Trophoblast cell (in vitro differentiated cells and primary cell): ENCODE measurements at regions not wholly inside any gene's neighbourhood (a gene's known extent, or its start where the extent isn't known, plus 50 kb on each side); places are given as distances from the start of the nearest gene placed in this dataset.
A peak's percentile ranks its signal among the peaks of the same experiment; 100 is the strongest.

Experiments used
- DNase-seq, 2 donors: peaks; one replicate each; pipeline ENCODE4 v3.0.0-alpha.2; 2016
- H2AFZ ChIP-seq: 2 replicates; pipeline ENCODE4 v1.6.1; 2013; ENCODE audit warnings: low read length, moderate library complexity, mild to moderate bottlenecking; ENCODE audit not compliant: insufficient read depth, poor library complexity
- H2AK5ac ChIP-seq: 2 replicates; pipeline ENCODE4 v1.6.1; 2013; ENCODE audit warnings: mild to moderate bottlenecking, low read length
- H2BK120ac ChIP-seq: 2 replicates; pipeline ENCODE4 v1.6.1; 2013; ENCODE audit warnings: low read length, mild to moderate bottlenecking, moderate library complexity; ENCODE audit not compliant: insufficient read depth, poor library complexity
- H2BK12ac ChIP-seq: 2 replicates; pipeline ENCODE4 v1.6.1; 2013; ENCODE audit warnings: mild to moderate bottlenecking, low read length, moderate library complexity
- H2BK5ac ChIP-seq: 2 replicates; pipeline ENCODE4 v1.6.1; 2013; ENCODE audit warnings: low read length, low read depth, moderate library complexity, mild to moderate bottlenecking; ENCODE audit not compliant: poor library complexity
- H3K14ac ChIP-seq: 2 replicates; pipeline ENCODE4 v1.6.1; 2013; ENCODE audit warnings: mild to moderate bottlenecking, low read length
- H3K18ac ChIP-seq: 2 replicates; pipeline ENCODE4 v1.6.1; 2013; ENCODE audit warnings: mild to moderate bottlenecking, low read length
- H3K23ac ChIP-seq: 2 replicates; pipeline ENCODE4 v1.6.1; 2013; ENCODE audit warnings: low read length
- H3K27ac ChIP-seq: 2 replicates; pipeline ENCODE4 v1.5.1; 2013; ENCODE audit warnings: low read depth, mild to moderate bottlenecking, inconsistent platforms, low read length, moderate library complexity
- H3K27me3 ChIP-seq: 2 replicates; pipeline ENCODE4 v1.6.1; 2013; ENCODE audit warnings: inconsistent platforms, mild to moderate bottlenecking, low read length, moderate library complexity; ENCODE audit not compliant: insufficient read depth
- H3K36me3 ChIP-seq, 2 experiments: 1 replicate in 1 of 2; 2 replicates in 1 of 2; pipeline ENCODE4 v1.6.1; 2013; ENCODE audit warnings: low read length in 2 of 2, mild to moderate bottlenecking in 2 of 2, moderate library complexity in 1 of 2; ENCODE audit not compliant: insufficient read depth in 2 of 2, control insufficient read depth in 1 of 2
- H3K4ac ChIP-seq: 2 replicates; pipeline ENCODE4 v1.6.1; 2013; ENCODE audit warnings: low read depth, mild to moderate bottlenecking, low read length, moderate library complexity
- H3K4me1 ChIP-seq, 2 experiments: 1 replicate in 1 of 2; 2 replicates in 1 of 2; pipeline ENCODE4 v1.6.1; 2013; ENCODE audit warnings: low read length in 2 of 2, mild to moderate bottlenecking in 2 of 2, moderate library complexity in 1 of 2; ENCODE audit not compliant: insufficient read depth in 2 of 2, control insufficient read depth in 1 of 2
- H3K4me2 ChIP-seq: 2 replicates; pipeline ENCODE4 v1.6.1; 2013; ENCODE audit warnings: inconsistent platforms, mild to moderate bottlenecking, low read length, moderate library complexity
- H3K4me3 ChIP-seq: 2 replicates; pipeline ENCODE4 v1.5.1; 2013; ENCODE audit warnings: mild to moderate bottlenecking, low read depth, low read length, inconsistent platforms
- H3K79me1 ChIP-seq: one replicate; pipeline ENCODE4 v1.6.1; 2013; ENCODE audit warnings: low read length
- H3K79me2 ChIP-seq: 2 replicates; pipeline ENCODE4 v1.6.1; 2013; ENCODE audit warnings: low read length, mild to moderate bottlenecking; ENCODE audit not compliant: control insufficient read depth, insufficient read depth, poor library complexity
- H3K9ac ChIP-seq: 2 replicates; pipeline ENCODE4 v1.6.1; 2013; ENCODE audit warnings: mild to moderate bottlenecking, low read length
- H3K9me3 ChIP-seq: 2 replicates; pipeline ENCODE4 v1.6.1; 2013; ENCODE audit warnings: low read depth, mild to moderate bottlenecking, control low read depth, inconsistent platforms, low read length; ENCODE audit not compliant: insufficient read depth
- H4K12ac ChIP-seq: 2 replicates; pipeline ENCODE4 v1.6.1; 2013; ENCODE audit warnings: low read depth, mild to moderate bottlenecking, low read length, moderate library complexity
- H4K8ac ChIP-seq: 2 replicates; pipeline ENCODE4 v1.6.1; 2013; ENCODE audit warnings: low read depth, mild to moderate bottlenecking, low read length, moderate library complexity
- H4K91ac ChIP-seq: one replicate; pipeline ENCODE4 v1.6.1; 2013; ENCODE audit warnings: low read depth, mild to moderate bottlenecking, low read length, moderate library complexity
- WGBS: extraction: QIAGEN DNeasy Blood & Tissue Kit; methylation state at CpG from one replicate; pipeline ENCODE4 v1.1.7; 2013; ENCODE audit warnings: missing lambda C conversion rate; ENCODE audit not compliant: insufficient read length, insufficient coverage; ENCODE audit errors: extremely low coverage; 5-methylcytosine and 5-hydroxymethylcytosine counted together

DNA sequence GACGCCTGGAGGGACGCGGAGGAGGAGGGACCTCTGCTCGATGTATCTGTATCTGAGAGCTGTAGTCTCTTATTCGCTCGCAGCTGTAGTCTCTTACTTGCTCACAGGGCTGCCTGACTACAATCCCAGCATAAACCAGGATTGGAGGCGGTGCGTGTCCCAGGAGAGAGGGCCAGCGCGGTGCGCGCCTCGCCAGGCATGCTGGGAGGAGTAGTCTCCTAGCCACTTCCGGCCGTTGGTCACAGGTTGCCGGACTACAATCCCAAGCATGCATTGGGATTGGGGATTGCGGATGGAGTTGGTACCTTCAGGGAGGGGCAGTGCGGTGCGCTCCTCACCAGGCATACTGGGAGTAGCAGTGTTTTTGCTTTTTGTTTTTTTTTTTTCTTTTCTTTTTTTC is 421.7 kb upstream of the NUPR2 start:
- no peaks in the 10 kb centered on the region for H3K79me1 ChIP-seq
- no peak overlapping the region for H3K23ac ChIP-seq
- no peak overlapping the region for H3K9ac ChIP-seq
- H3K4me3 ChIP-seq: peak overlapping the region; percentile 5
- no peak overlapping the region for H2BK5ac ChIP-seq
- no peak overlapping the region for H3K4ac ChIP-seq
- H3K27ac ChIP-seq: no peak overlapping the region
- H2AFZ ChIP-seq: no peak overlapping the region
- no CpG with 5 or more reads among the region's 19 CpGs for WGBS
- H3K18ac ChIP-seq: no peak overlapping the region
- H3K4me1 ChIP-seq: no peaks in the 10 kb centered on the region
- DNase-seq: peak in 1 of 2 donors; percentile 5
- H2AK5ac ChIP-seq: no peak overlapping the region
- no peak overlapping the region for H2BK120ac ChIP-seq
- H3K27me3 ChIP-seq: no peaks in the 10 kb centered on the region
- no peak overlapping the region for H2BK12ac ChIP-seq
- H3K4me2 ChIP-seq: no peak overlapping the region
- no peaks in the 10 kb centered on the region for H3K79me2 ChIP-seq
- H4K91ac ChIP-seq: no peak overlapping the region
- H4K12ac ChIP-seq: no peak overlapping the region
- H3K36me3 ChIP-seq: no peaks in the 10 kb centered on the region
- peaks cover 54% of the 10 kb centered on the region for H3K9me3 ChIP-seq
- no peak overlapping the region for H3K14ac ChIP-seq
- H4K8ac ChIP-seq: no peak overlapping the region

- H3K4ac ChIP-seq: no peak overlapping the region
- H2BK120ac ChIP-seq: no peak overlapping the region
- no peak overlapping the region for H2AK5ac ChIP-seq
- WGBS: no CpG with 5 or more reads among the region's 20 CpGs
- H4K12ac ChIP-seq: no peak overlapping the region
- H3K27me3 ChIP-seq: no peaks in the 10 kb centered on the region
- no peaks in the 10 kb centered on the region for H3K79me2 ChIP-seq
- no peak overlapping the region for H3K27ac ChIP-seq
- H4K8ac ChIP-seq: no peak overlapping the region
- no peak overlapping the region for H2BK5ac ChIP-seq
- peaks cover 50% of the 10 kb centered on the region for H3K9me3 ChIP-seq
- H4K91ac ChIP-seq: no peak overlapping the region
- H3K4me1 ChIP-seq: no peaks in the 10 kb centered on the region
- no peak overlapping the region for H3K4me3 ChIP-seq
- H3K4me2 ChIP-seq: no peak overlapping the region
- no peaks in the 10 kb centered on the region for H3K79me1 ChIP-seq
- no peak overlapping the region for H3K23ac ChIP-seq
- DNase-seq: no peak
- H3K9ac ChIP-seq: no peak overlapping the region
- no peaks in the 10 kb centered on the region for H3K36me3 ChIP-seq
- no peak overlapping the region for H2AFZ ChIP-seq
- H3K14ac ChIP-seq: no peak overlapping the region
- no peak overlapping the region for H2BK12ac ChIP-seq
- H3K18ac ChIP-seq: no peak overlapping the region
Measured at GRCh38 chr7:56537477-56537876, 421.3 kb upstream of the NUPR2 start.

DNA sequence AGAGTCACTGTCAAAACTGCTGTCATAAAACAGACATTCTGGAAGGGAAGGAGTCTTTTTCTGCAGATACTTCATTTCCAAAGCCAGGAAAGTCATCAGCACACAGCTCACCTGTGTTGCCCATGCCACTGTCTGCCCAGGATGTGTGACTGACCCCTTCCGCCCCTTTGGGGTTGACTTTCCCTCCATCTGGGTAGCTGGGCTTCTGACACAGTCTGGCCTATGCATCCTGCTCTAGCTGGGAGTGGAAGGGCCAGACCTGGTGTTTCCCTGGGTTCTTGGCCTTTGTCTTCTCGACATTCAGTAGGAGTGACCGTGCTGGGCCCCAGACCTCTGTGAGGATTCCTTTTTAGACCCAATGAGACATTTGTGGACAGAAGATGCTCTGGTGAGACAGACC is 378.9 kb upstream of the NUPR2 start:
- Histone ChIP-seq H2AK5ac (no peak overlapping the region), H3K18ac (no peak overlapping the region), H4K12ac (no peak overlapping the region), H3K36me3 (no peaks in the 10 kb centered on the region), H3K23ac (no peak overlapping the region), H3K79me2 (no peaks in the 10 kb centered on the region), H3K4me3 (no peak overlapping the region), H3K27me3 (no peaks in the 10 kb centered on the region), H3K9ac (no peak overlapping the region), H2BK5ac (no peak overlapping the region), H3K4me1 (no peaks in the 10 kb centered on the region), H4K8ac (no peak overlapping the region), H2AFZ (no peak overlapping the region), H4K91ac (no peak overlapping the region), H3K14ac (no peak overlapping the region), H3K79me1 (no peaks in the 10 kb centered on the region), H3K9me3 (peaks cover 64% of the 10 kb centered on the region), H3K27ac (no peak overlapping the region), H3K4me2 (no peak overlapping the region), H2BK120ac (no peak overlapping the region), H3K4ac (no peak overlapping the region), H2BK12ac (no peak overlapping the region)
- DNase-seq: no peak
- no CpG with 5 or more reads among the region's 3 CpGs for WGBS

DNA sequence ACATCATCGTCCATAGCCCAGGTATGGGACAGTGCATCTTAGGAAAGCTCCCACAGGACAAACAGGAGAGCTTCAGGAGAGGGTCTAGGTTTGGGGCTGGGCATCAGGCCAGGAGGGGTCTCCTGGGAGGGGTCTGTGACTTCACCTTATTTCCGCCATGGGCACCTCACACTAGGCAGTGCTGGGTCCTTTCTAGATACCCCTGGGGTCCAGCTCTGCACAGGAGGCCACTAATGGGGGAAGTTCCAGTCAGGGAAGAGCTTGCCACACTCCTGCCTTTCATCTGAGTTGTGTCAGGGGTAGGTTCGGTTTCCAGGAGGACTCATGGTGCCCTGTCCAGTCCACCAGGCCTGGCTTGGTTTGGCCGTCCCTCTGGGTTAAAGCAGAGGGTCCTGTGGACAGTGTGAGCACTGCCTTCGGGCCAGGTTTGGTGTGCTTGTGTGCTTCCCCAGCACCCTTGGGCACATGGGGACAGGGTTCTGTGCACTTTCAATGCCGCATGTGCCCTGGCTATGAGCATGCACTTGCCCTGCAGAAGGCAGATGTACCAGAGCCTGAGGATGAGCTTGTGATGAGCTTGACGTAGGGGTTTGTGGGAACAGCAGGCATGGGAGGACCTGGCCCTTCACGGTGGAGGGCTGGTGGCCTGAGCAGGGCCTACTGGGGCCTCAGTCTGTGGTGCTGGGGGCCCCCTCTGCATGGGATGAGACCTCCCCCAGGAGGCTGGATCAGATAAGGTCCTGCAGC is 377.7 kb upstream of the NUPR2 start:
- Histone ChIP-seq H3K79me2 (no peaks in the 10 kb centered on the region), H2BK5ac (no peak overlapping the region), H2AK5ac (no peak overlapping the region), H2BK12ac (no peak overlapping the region), H3K4ac (no peak overlapping the region), H3K9ac (no peak overlapping the region), H3K79me1 (no peaks in the 10 kb centered on the region), H4K12ac (no peak overlapping the region), H3K36me3 (no peaks in the 10 kb centered on the region), H4K8ac (no peak overlapping the region), H2BK120ac (no peak overlapping the region), H3K27ac (no peak overlapping the region), H4K91ac (no peak overlapping the region), H3K27me3 (no peaks in the 10 kb centered on the region), H3K4me1 (no peaks in the 10 kb centered on the region), H2AFZ (no peak overlapping the region), H3K23ac (no peak overlapping the region), H3K4me2 (no peak overlapping the region), H3K9me3 (peaks cover 66% of the 10 kb centered on the region), H3K18ac (no peak overlapping the region), H3K14ac (no peak overlapping the region), H3K4me3 (no peak overlapping the region)
- no CpG with 5 or more reads among the region's 8 CpGs for WGBS
- DNase-seq: no peak
